DMS53 treated with DMSO at 0.1 percent for 48 hours (cell line): ENCODE measurements at regions not wholly inside any gene's neighbourhood (a gene's known extent, or its start where the extent isn't known, plus 50 kb on each side); places are given as distances from the start of the nearest gene placed in this dataset.

Experiments used
- DNase-seq: peaks from one replicate; lab custom pipeline; 2025; ENCODE audit not compliant: unreplicated experiment; lab: John Stamatoyannopoulos, UW

- peak; percentile 3 for DNase-seq
Observed at GRCh38 chr3:39748002-39748401, 61.4 kb upstream of the MYRIP start.

GRCh38 chr3:39748763-39749162 is 60.6 kb upstream of the MYRIP start:
- no peak for DNase-seq

GRCh38 chr3:39750712-39751111 is 58.7 kb upstream of the MYRIP start:
- no peak for DNase-seq

GRCh38 chr3:39751286-39751685 is 58.1 kb upstream of the MYRIP start:
- DNase-seq: no peak

DNA sequence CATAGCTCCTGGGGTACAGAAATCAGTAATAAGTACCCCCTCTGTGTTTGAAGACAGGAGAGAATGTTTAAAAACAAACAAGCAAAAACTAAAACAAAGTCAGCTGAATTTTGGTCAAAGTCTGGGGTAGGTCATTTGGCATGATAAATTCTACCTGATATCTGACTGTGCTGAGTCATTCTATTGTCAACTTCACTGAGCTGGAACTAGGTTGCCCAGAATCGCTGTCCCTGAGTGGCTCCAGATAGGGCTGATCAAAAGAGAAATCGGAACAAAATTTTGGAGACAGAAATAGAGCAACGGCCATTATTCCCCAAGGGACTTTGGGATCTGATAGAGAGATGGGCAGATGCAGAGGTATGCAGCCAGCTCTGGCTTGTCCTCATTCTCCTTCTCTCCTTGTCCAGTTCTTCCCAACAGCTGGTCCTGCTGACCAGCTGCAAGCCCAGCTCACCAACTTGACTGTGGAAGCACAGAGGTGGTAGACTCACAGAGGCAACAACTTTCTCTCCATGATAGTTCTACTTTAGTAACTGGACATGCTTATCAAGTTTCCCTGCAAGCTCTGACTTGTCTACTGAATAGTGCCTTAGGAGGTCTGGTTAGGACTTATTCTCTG is 57.3 kb upstream of the MYRIP start:
- no peak for DNase-seq

DNA sequence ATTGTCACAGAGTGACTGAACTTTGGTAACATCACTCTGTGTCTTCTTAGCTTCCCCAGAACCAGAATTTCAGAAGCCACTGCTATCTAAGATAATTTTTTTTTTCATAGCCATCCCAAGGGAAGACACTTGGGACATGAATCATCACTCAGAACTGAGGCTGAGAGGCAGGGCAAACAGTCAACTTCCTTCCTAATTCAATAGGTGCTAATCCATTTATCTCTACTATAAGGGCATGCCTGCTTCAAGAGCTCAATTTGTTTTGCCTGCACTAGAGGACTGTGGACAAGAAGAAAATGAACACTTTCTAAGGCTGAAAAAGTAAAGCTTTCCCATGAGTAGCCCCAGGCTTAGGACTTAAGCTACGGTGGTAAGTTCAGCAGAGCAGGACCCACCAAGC is 56.7 kb upstream of the MYRIP start:
- peak; percentile 45 for DNase-seq

DNA sequence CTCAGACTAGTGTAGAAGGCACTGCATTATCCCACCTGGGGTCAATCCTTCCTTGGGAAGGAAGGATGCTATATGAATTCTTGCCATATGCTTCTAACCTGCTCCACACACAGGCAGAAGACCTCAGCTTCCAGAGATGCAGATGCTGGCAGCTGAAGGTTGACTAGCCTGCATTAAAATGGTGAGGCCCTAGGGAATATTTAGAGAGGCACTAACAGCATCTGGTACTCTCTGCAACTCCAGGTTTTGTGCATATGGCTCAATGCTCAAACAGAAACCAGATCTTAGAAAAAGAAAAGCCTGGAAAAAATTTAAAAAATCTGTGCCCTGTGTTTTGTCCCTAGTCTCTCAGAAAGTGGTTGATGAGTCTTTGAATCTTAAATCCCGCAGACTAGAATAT is 56.0 kb upstream of the MYRIP start:
- no peak for DNase-seq

DNA sequence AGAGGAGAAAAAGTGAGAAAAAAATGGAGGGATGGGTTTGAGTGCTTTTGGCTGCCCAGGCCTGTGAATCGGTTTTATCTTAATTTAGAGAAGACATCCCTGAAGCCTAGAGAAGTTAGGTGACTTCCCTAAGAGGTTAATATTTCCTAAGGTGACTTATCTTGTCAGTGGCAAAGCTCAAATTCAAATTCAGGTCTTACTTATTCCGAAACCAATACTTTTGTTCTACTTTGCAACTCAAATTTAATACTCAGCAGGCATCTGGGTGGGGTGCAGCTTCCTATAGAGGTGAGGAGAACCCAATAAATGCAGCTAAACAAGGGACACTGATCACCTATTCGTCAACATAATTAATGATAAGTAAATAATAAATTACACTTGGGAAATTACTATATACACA is 54.9 kb upstream of the MYRIP start:
- no peak for DNase-seq

- no peak for DNase-seq
Observed at GRCh38 chr3:39755100-39755499, 54.3 kb upstream of the MYRIP start.

- no peak for DNase-seq
Observed at GRCh38 chr3:39757307-39757706, 52.1 kb upstream of the MYRIP start.
